ENCODE measurements at regions not wholly inside any gene's neighbourhood (a gene's known extent, or its start where the extent isn't known, plus 50 kb on each side); places are given as distances from the start of the nearest gene placed in this dataset.

GRCh38 chr14:53603994-53604393 is 352.6 kb downstream of the BMP4 start:
- no peak overlapping the region for H3K4me3 ChIP-seq (ENCODE audit: insufficient read depth, low read length, poor library complexity, severe bottlenecking)
- no peaks in the 10 kb centered on the region for H4K20me1 ChIP-seq (ENCODE audit: low read depth, low read length)
- H3F3A ChIP-seq (ENCODE audit: insufficient read depth), result no peaks in the 10 kb centered on the region
- H3K9ac ChIP-seq (ENCODE audit: low read length), result no peak overlapping the region
- no peak overlapping the region for H3K27ac ChIP-seq (ENCODE audit: low read depth, low read length)
- no peaks in the 10 kb centered on the region for H3K9me2 ChIP-seq (replicated peaks; ENCODE audit: insufficient read depth, low read length)
- no peaks in the 10 kb centered on the region for H3K9me3 ChIP-seq (ENCODE audit: insufficient read depth, low read length)
- TF ChIP-seq CTCF (IDR thresholded peaks at IDR 0.05; ENCODE audit: insufficient read depth, low read length, poor library complexity, severe bottlenecking), result no peak
- TF ChIP-seq EZH2phosphoT487 (conservative IDR thresholded peaks at IDR 0.05; ENCODE audit: low read length), result no peak
- H3K27me3 ChIP-seq (ENCODE audit: low read length), result no peaks in the 10 kb centered on the region
- H3K36me3 ChIP-seq (ENCODE audit: low read length), result no peaks in the 10 kb centered on the region
- no peaks in the 10 kb centered on the region for H3K79me2 ChIP-seq (ENCODE audit: insufficient read depth, low read length)
- no peak overlapping the region for H3K4me2 ChIP-seq (ENCODE audit: low read depth, low read length, poor library complexity, severe bottlenecking)
- H2AFZ ChIP-seq (ENCODE audit: low read depth, low read length, severe bottlenecking), result no peak overlapping the region

DNA sequence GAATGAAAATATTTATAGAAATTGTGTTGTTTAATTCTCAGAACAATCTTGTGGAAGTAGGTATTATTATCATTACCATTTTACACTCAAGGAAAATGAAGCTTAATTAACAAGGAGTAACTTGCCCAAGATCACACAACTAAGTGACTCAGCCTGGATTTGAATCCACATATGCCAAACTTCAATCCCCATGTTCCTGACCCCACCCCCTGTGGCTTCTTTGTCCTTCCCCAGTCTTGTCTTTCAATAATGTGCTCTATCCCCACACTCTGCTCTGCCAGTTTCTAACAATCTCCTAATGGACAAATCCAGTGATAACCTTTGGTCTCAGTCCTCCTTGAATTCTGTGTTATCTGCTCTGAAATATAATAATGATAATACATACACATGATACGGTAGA is 355.2 kb downstream of the BMP4 start:
- TF ChIP-seq EZH2phosphoT487 (conservative IDR thresholded peaks at IDR 0.05; ENCODE audit: low read length) (no peak), CTCF (IDR thresholded peaks at IDR 0.05; ENCODE audit: insufficient read depth, low read length, poor library complexity, severe bottlenecking) (no peak)
- Histone ChIP-seq H3K27ac (ENCODE audit: low read depth, low read length) (no peak overlapping the region), H3F3A (ENCODE audit: insufficient read depth) (no peaks in the 10 kb centered on the region), H4K20me1 (ENCODE audit: low read depth, low read length) (no peaks in the 10 kb centered on the region), H3K9me2 (replicated peaks; ENCODE audit: insufficient read depth, low read length) (no peaks in the 10 kb centered on the region), H3K79me2 (ENCODE audit: insufficient read depth, low read length) (no peaks in the 10 kb centered on the region), H3K4me2 (ENCODE audit: low read depth, low read length, poor library complexity, severe bottlenecking) (no peak overlapping the region), H3K36me3 (ENCODE audit: low read length) (no peaks in the 10 kb centered on the region), H3K9ac (ENCODE audit: low read length) (no peak overlapping the region), H3K9me3 (ENCODE audit: insufficient read depth, low read length) (no peaks in the 10 kb centered on the region), H3K4me3 (ENCODE audit: insufficient read depth, low read length, poor library complexity, severe bottlenecking) (no peak overlapping the region), H2AFZ (ENCODE audit: low read depth, low read length, severe bottlenecking) (no peak overlapping the region), H3K27me3 (ENCODE audit: low read length) (no peaks in the 10 kb centered on the region)

GRCh38 chr14:53599221-53599945 is 357.2 kb downstream of the BMP4 start:
- Histone ChIP-seq H4K20me1 (ENCODE audit: low read depth, low read length) (no peaks in the 10 kb centered on the region), H3K9ac (ENCODE audit: low read length) (no peak overlapping the region), H3K4me3 (ENCODE audit: insufficient read depth, low read length, poor library complexity, severe bottlenecking) (no peak overlapping the region), H2AFZ (ENCODE audit: low read depth, low read length, severe bottlenecking) (no peak overlapping the region), H3K27ac (ENCODE audit: low read depth, low read length) (no peak overlapping the region), H3K79me2 (ENCODE audit: insufficient read depth, low read length) (no peaks in the 10 kb centered on the region), H3K9me3 (ENCODE audit: insufficient read depth, low read length) (no peaks in the 10 kb centered on the region), H3K4me2 (ENCODE audit: low read depth, low read length, poor library complexity, severe bottlenecking) (no peak overlapping the region), H3F3A (ENCODE audit: insufficient read depth) (no peaks in the 10 kb centered on the region), H3K27me3 (ENCODE audit: low read length) (no peaks in the 10 kb centered on the region), H3K9me2 (replicated peaks; ENCODE audit: insufficient read depth, low read length) (no peaks in the 10 kb centered on the region), H3K36me3 (ENCODE audit: low read length) (no peaks in the 10 kb centered on the region)
- TF ChIP-seq EZH2phosphoT487 (conservative IDR thresholded peaks at IDR 0.05; ENCODE audit: low read length), result no peak
- TF ChIP-seq CTCF (IDR thresholded peaks at IDR 0.05; ENCODE audit: insufficient read depth, low read length, poor library complexity, severe bottlenecking), result no peak

Measured in SU-DHL-6 (cell line).